ENCODE measurements at regions not wholly inside any gene's neighbourhood (a gene's known extent, or its start where the extent isn't known, plus 50 kb on each side); places are given as distances from the start of the nearest gene placed in this dataset.

DNA sequence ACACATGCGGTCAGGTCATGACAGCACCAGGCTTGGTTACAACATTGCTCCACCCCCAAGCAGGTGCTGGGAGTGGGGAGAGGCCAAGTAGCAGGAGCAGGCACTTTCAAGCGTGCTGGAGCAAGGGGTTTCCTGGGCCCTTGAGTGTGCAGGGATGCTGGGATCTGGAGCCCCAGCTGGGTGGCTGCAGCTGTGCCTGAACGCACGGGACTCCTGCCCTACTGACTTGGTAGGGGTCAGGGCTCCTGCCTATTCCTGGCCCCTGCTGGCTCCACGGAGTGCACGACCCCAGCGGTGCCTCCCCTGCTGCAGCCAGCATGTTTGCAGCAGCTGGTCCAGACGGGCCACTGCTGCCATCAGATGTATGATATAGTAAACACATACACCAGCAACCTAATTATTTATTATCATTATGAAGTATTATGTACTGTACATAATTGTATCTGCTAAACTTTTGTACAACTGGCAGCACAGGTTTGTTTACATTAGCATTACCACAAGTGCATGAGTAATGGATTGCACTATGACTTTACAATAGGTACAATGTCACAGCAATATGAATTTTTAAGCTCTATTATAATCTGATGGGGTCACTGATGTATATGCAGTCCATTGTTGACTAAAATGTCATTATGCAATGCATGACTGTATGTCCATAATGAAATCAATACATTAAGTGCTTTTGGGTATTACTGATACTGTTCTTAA is 620.6 kb downstream of the RAPGEF2 start:
- H3K27ac ChIP-seq (ENCODE audit: low read depth, low read length): no peak overlapping the region
- no peak for TF ChIP-seq TBP (IDR thresholded peaks at IDR 0.05; ENCODE audit: low read depth, low read length)
- no peak for TF ChIP-seq SAP30 (IDR thresholded peaks at IDR 0.05; ENCODE audit: insufficient read depth, insufficient replicate concordance, low read length)
- no peak for TF ChIP-seq GABPA (IDR thresholded peaks at IDR 0.05; ENCODE audit: borderline replicate concordance, insufficient read depth, low read length)
- no peak for TF ChIP-seq PHF8 (conservative IDR thresholded peaks at IDR 0.05; ENCODE audit: low read depth, low read length)
- TF ChIP-seq TEAD4 (IDR thresholded peaks at IDR 0.05; ENCODE audit: low read depth, low read length): no peak
- no peak for TF ChIP-seq ZNF274 (IDR thresholded peaks at IDR 0.05; ENCODE audit: borderline replicate concordance, extremely low read depth, low read length)
- TF ChIP-seq POU5F1 (IDR thresholded peaks at IDR 0.05; ENCODE audit: low read depth, low read length): no peak
- TF ChIP-seq NANOG (IDR thresholded peaks at IDR 0.05; ENCODE audit: insufficient read depth, low read depth, low read length, poor library complexity, severe bottlenecking): no peak
- TF ChIP-seq CBX8 (IDR thresholded peaks at IDR 0.05; ENCODE audit: borderline replicate concordance, low read depth, low read length): no peak
- H2BK20ac ChIP-seq (ENCODE audit: low read length): no peak overlapping the region
- H3K79me2 ChIP-seq (ENCODE audit: control insufficient read depth in 1 of 2, insufficient read depth in 2 of 2, low read length in 2 of 2): no peaks in the 10 kb centered on the region
- no peak overlapping the region for H3K23ac ChIP-seq (ENCODE audit: insufficient read length)
- WGBS, 2 experiments (ENCODE audit: extremely low coverage in 1 of 2, insufficient coverage in 1 of 2, insufficient read length in 1 of 2, insufficient replicate concordance in 2 of 2, low coverage in 1 of 2, low lambda C conversion rate in 2 of 2, missing lambda C conversion rate in 1 of 2): 94% methylated on average over 8 of the region's 8 CpGs; no CpG with 5 or more reads in 1 of the 2 experiments
- H2BK12ac ChIP-seq (ENCODE audit: low read depth, low read length): no peak overlapping the region
- H3K9ac ChIP-seq (replicated peaks in 1 of 4; ENCODE audit: extremely low read depth in 1 of 4, low read depth in 3 of 4, low read length in 3 of 4): no peak overlapping the region
- H2BK15ac ChIP-seq (ENCODE audit: low read length): no peak overlapping the region
- H2BK5ac ChIP-seq (ENCODE audit: low read depth, low read length): no peak overlapping the region
- no peaks in the 10 kb centered on the region for H3K79me1 ChIP-seq (ENCODE audit: low read depth, low read length)
- H3K56ac ChIP-seq (replicated peaks; ENCODE audit: insufficient read length, low read depth, low read length): no peak overlapping the region
- CTCF ChIA-PET (ENCODE audit: partially characterized antibody): no interaction called here
- no peak for FAIRE-seq
- H3K4me1 ChIP-seq (replicated peaks in 1 of 4; ENCODE audit: control insufficient read depth in 3 of 4, insufficient read depth in 4 of 4, low read length in 3 of 4): no peaks in the 10 kb centered on the region
- no peak overlapping the region for H2AFZ ChIP-seq (ENCODE audit: low read length)
- H2BK120ac ChIP-seq (replicated peaks; ENCODE audit: low read depth, low read length): no peak overlapping the region
- no peak overlapping the region for H3K14ac ChIP-seq (ENCODE audit: insufficient read length)
- no peaks in the 10 kb centered on the region for H3K36me3 ChIP-seq (ENCODE audit: control insufficient read depth in 2 of 4, insufficient read depth in 4 of 4, low read length in 3 of 4)
- H3K27me3 ChIP-seq (replicated peaks in 1 of 4; ENCODE audit: control insufficient read depth in 3 of 4, extremely low read depth in 1 of 4, insufficient read depth in 3 of 4, low read length in 3 of 4): no peaks in the 10 kb centered on the region
- H3K4me2 ChIP-seq (ENCODE audit: insufficient read depth in 1 of 2, low read depth in 2 of 2, low read length in 2 of 2): no peak overlapping the region
- no peaks in the 10 kb centered on the region for H3K23me2 ChIP-seq (ENCODE audit: low read depth, low read length)
- H4K20me1 ChIP-seq (replicated peaks in 1 of 2; ENCODE audit: control insufficient read depth in 1 of 2, insufficient read depth in 2 of 2, low read length in 2 of 2): no peaks in the 10 kb centered on the region
- H2AK5ac ChIP-seq (ENCODE audit: low read depth, low read length): no peak overlapping the region
- no peak overlapping the region for H3K18ac ChIP-seq (ENCODE audit: extremely low read depth, low read length)
- H3K4me3 ChIP-seq (ENCODE audit: extremely low read depth in 1 of 4, insufficient read depth in 2 of 4, low read depth in 3 of 4, low read length in 4 of 4): no peak overlapping the region
- DNase-seq (ENCODE audit: low read depth in 1 of 2, low spot score in 2 of 2): no peak
- H4K91ac ChIP-seq (replicated peaks; ENCODE audit: insufficient read length, low read length): no peak overlapping the region
- H4K8ac ChIP-seq (ENCODE audit: extremely low read depth, insufficient read depth, low read length): no peak overlapping the region
- no peaks in the 10 kb centered on the region for H3K9me3 ChIP-seq (ENCODE audit: insufficient read depth in 2 of 2, low read depth in 1 of 2, low read length in 1 of 2)
- H3K4ac ChIP-seq (replicated peaks; ENCODE audit: insufficient read length, low read depth, low read length): no peak overlapping the region
- H4K5ac ChIP-seq (ENCODE audit: insufficient read length, low read depth, low read length): no peak overlapping the region
- POLR2A ChIA-PET (ENCODE audit: partially characterized antibody): no interaction called here

Measured in H1 (cell line).